ENCODE measurements at regions not wholly inside any gene's neighbourhood (a gene's known extent, or its start where the extent isn't known, plus 50 kb on each side); places are given as distances from the start of the nearest gene placed in this dataset.

DNA sequence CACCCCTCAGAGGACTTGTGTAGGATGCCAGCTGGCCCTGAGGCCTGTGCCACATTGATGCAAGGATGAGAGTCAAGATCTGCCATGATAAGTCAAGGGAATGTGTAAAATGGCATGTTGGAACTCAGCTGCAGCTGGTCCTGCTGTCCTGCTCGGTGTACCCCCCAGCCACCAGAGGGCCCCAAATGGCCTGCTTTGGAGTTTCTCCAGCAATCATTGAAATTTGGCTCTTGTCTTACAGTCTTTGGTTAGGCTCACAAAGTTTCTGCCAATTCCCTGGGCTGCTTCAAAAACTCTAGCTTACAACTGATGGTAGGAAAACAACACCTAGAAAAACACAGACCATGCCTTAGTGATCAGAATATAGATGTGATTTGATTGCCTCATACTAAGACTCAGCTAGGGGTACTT, 76.8 kb downstream of the HSD17B6 start:
- TF ChIP-seq CEBPB (IDR thresholded peaks at IDR 0.05): no peak
- TF ChIP-seq TEAD4 (IDR thresholded peaks at IDR 0.05): no peak
- TF ChIP-seq, protein P1, sequence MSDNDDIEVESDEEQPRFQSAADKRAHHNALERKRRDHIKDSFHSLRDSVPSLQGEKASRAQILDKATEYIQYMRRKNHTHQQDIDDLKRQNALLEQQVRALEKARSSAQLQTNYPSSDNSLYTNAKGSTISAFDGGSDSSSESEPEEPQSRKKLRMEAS (IDR thresholded peaks at IDR 0.05): no peak
- TF ChIP-seq CREB1 (IDR thresholded peaks at IDR 0.05; ENCODE audit: low read depth): no peak
- no peak for TF ChIP-seq FOXM1 (IDR thresholded peaks at IDR 0.05; ENCODE audit: borderline replicate concordance, low read depth)
- TF ChIP-seq, protein P2, sequence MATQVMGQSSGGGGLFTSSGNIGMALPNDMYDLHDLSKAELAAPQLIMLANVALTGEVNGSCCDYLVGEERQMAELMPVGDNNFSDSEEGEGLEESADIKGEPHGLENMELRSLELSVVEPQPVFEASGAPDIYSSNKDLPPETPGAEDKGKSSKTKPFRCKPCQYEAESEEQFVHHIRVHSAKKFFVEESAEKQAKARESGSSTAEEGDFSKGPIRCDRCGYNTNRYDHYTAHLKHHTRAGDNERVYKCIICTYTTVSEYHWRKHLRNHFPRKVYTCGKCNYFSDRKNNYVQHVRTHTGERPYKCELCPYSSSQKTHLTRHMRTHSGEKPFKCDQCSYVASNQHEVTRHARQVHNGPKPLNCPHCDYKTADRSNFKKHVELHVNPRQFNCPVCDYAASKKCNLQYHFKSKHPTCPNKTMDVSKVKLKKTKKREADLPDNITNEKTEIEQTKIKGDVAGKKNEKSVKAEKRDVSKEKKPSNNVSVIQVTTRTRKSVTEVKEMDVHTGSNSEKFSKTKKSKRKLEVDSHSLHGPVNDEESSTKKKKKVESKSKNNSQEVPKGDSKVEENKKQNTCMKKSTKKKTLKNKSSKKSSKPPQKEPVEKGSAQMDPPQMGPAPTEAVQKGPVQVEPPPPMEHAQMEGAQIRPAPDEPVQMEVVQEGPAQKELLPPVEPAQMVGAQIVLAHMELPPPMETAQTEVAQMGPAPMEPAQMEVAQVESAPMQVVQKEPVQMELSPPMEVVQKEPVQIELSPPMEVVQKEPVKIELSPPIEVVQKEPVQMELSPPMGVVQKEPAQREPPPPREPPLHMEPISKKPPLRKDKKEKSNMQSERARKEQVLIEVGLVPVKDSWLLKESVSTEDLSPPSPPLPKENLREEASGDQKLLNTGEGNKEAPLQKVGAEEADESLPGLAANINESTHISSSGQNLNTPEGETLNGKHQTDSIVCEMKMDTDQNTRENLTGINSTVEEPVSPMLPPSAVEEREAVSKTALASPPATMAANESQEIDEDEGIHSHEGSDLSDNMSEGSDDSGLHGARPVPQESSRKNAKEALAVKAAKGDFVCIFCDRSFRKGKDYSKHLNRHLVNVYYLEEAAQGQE (IDR thresholded peaks at IDR 0.05; ENCODE audit: low read depth): no peak
- TF ChIP-seq EP300 (IDR thresholded peaks at IDR 0.05; ENCODE audit: borderline replicate concordance): no peak
- TF ChIP-seq YY1 (IDR thresholded peaks at IDR 0.05; ENCODE audit: low read depth): no peak
- 0 out of 2 replicates have a peak, but pooled peaks have one; percentile 10 for TF ChIP-seq NFIC (IDR thresholded peaks at IDR 0.05)
- no peak for TF ChIP-seq TAF1 (IDR thresholded peaks at IDR 0.05; ENCODE audit: low read depth)
- TF ChIP-seq EGR1 (IDR thresholded peaks at IDR 0.05): no peak
- TF ChIP-seq RAD21 (IDR thresholded peaks at IDR 0.05; ENCODE audit: low read depth): peak; percentile 89

All from Ishikawa (cell line).